ENCODE measurements at regions not wholly inside any gene's neighbourhood (a gene's known extent, or its start where the extent isn't known, plus 50 kb on each side); places are given as distances from the start of the nearest gene placed in this dataset.
"Not testable (repeated sequence)": the region's sequence is repeated elsewhere in the genome, so short reads cannot be mapped to it uniquely, and the experiment has no call there.

GRCh38 chrX:142861557-142861956 is 164.2 kb upstream of the SPANXN4 start:
- no peak for DNase-seq (ENCODE audit: low read depth)
- no peak overlapping the region for H3K4me3 ChIP-seq (ENCODE audit: low read depth, low read length)
- TF ChIP-seq MYC (IDR thresholded peaks at IDR 0.05; ENCODE audit: low read depth, low read length) = no peak
- TF ChIP-seq CTCF (IDR thresholded peaks at IDR 0.05; ENCODE audit: low read depth, low read length) = no peak
- TF ChIP-seq MAX (IDR thresholded peaks at IDR 0.05; ENCODE audit: low read depth, low read length) = no peak
- TF ChIP-seq POLR2A (IDR thresholded peaks at IDR 0.05; ENCODE audit: extremely low read depth, insufficient read length) = no peak

GRCh38 chrX:142866247-142866646 is 159.5 kb upstream of the SPANXN4 start:
- H3K4me3 ChIP-seq (ENCODE audit: low read depth, low read length); DNase-seq (ENCODE audit: low read depth): not testable (repeated sequence)

GRCh38 chrX:142873214-142873613 is 152.5 kb upstream of the SPANXN4 start:
- TF ChIP-seq CTCF (IDR thresholded peaks at IDR 0.05; ENCODE audit: low read depth, low read length) (no peak), POLR2A (IDR thresholded peaks at IDR 0.05; ENCODE audit: extremely low read depth, insufficient read length) (no peak), MAX (IDR thresholded peaks at IDR 0.05; ENCODE audit: low read depth, low read length) (no peak), MYC (IDR thresholded peaks at IDR 0.05; ENCODE audit: low read depth, low read length) (no peak)
- H3K4me3 ChIP-seq (ENCODE audit: low read depth, low read length) = no peak overlapping the region
- no peak for DNase-seq (ENCODE audit: low read depth)

- DNase-seq (ENCODE audit: low read depth) = no peak
- TF ChIP-seq MYC (IDR thresholded peaks at IDR 0.05; ENCODE audit: low read depth, low read length) (no peak), POLR2A (IDR thresholded peaks at IDR 0.05; ENCODE audit: extremely low read depth, insufficient read length) (no peak), CTCF (IDR thresholded peaks at IDR 0.05; ENCODE audit: low read depth, low read length) (no peak), MAX (IDR thresholded peaks at IDR 0.05; ENCODE audit: low read depth, low read length) (no peak)
- no peak overlapping the region for H3K4me3 ChIP-seq (ENCODE audit: low read depth, low read length)
Measured at GRCh38 chrX:142884881-142885280, 140.8 kb upstream of the SPANXN4 start.

GRCh38 chrX:142891046-142891445 is 134.7 kb upstream of the SPANXN4 start:
- TF ChIP-seq MAX (IDR thresholded peaks at IDR 0.05; ENCODE audit: low read depth, low read length) = no peak
- TF ChIP-seq POLR2A (IDR thresholded peaks at IDR 0.05; ENCODE audit: extremely low read depth, insufficient read length) = no peak
- no peak for TF ChIP-seq MYC (IDR thresholded peaks at IDR 0.05; ENCODE audit: low read depth, low read length)
- no peak for TF ChIP-seq CTCF (IDR thresholded peaks at IDR 0.05; ENCODE audit: low read depth, low read length)
- H3K4me3 ChIP-seq (ENCODE audit: low read depth, low read length) = no peak overlapping the region

GRCh38 chrX:142898164-142898563 is 127.6 kb upstream of the SPANXN4 start:
- H3K4me3 ChIP-seq (ENCODE audit: low read depth, low read length) = no peak overlapping the region
- TF ChIP-seq MYC (IDR thresholded peaks at IDR 0.05; ENCODE audit: low read depth, low read length) = no peak
- no peak for TF ChIP-seq POLR2A (IDR thresholded peaks at IDR 0.05; ENCODE audit: extremely low read depth, insufficient read length)
- no peak for TF ChIP-seq CTCF (IDR thresholded peaks at IDR 0.05; ENCODE audit: low read depth, low read length)
- no peak for TF ChIP-seq MAX (IDR thresholded peaks at IDR 0.05; ENCODE audit: low read depth, low read length)
- DNase-seq (ENCODE audit: low read depth) = no peak

More at GRCh38 chrX:142891046-142891445, 134.7 kb upstream of the SPANXN4 start:
- no peak for DNase-seq (ENCODE audit: low read depth)
